Cardiac fibroblast (primary cell): ENCODE measurements at regions not wholly inside any gene's neighbourhood (a gene's known extent, or its start where the extent isn't known, plus 50 kb on each side); places are given as distances from the start of the nearest gene placed in this dataset.

ENCODE experiments used
- DNase-seq, 2 donors: peaks; one replicate each; pipeline versions ENCODE4 v3.0.0 to v3.0.0-alpha.2; 2010; ENCODE audit warnings: low read depth in 2 of 2
- H3K4me3 ChIP-seq, 2 donors: replicated peaks in 1 of 2; 1 replicate in 1 of 2; 2 replicates in 1 of 2; pipeline ENCODE4 v1.5.1; 2011; ENCODE audit warnings: low read depth in 2 of 2, low read length in 2 of 2, mild to moderate bottlenecking in 2 of 2, moderate library complexity in 1 of 2
- CTCF ChIP-seq: IDR thresholded peaks from one replicate; pipeline ENCODE4 v1.5.1; 2011; ENCODE audit warnings: low read depth, mild to moderate bottlenecking, low read length, inconsistent platforms

GRCh38 chr3:81024560-81024959 lies 736.9 kb downstream of the GBE1 start:
- H3K4me3 ChIP-seq = no peak overlapping the region
- no peak for TF ChIP-seq CTCF
- DNase-seq = no peak

GRCh38 chr3:81022339-81022738 lies 739.1 kb downstream of the GBE1 start:
- TF ChIP-seq CTCF = no peak
- H3K4me3 ChIP-seq = no peak overlapping the region
- no peak for DNase-seq

- no peak for DNase-seq
- H3K4me3 ChIP-seq = no peak overlapping the region
- TF ChIP-seq CTCF = no peak
Observed at GRCh38 chr3:81013360-81013759, 748.1 kb downstream of the GBE1 start.

- DNase-seq = no peak
- no peak for TF ChIP-seq CTCF
- no peak overlapping the region for H3K4me3 ChIP-seq
Observed at GRCh38 chr3:81005992-81006391, 755.5 kb downstream of the GBE1 start.

GRCh38 chr3:81003817-81004216 lies 757.6 kb downstream of the GBE1 start:
- no peak for TF ChIP-seq CTCF
- H3K4me3 ChIP-seq = no peak overlapping the region
- DNase-seq = no peak

GRCh38 chr3:81003008-81003645 lies 758.3 kb downstream of the GBE1 start:
- H3K4me3 ChIP-seq = no peak overlapping the region
- no peak for TF ChIP-seq CTCF
- no peak for DNase-seq

- no peak for DNase-seq
- no peak for TF ChIP-seq CTCF
- no peak overlapping the region for H3K4me3 ChIP-seq
Observed at GRCh38 chr3:80999481-80999880, 762.0 kb downstream of the GBE1 start.
